ENCODE measurements at regions not wholly inside any gene's neighbourhood (a gene's known extent, or its start where the extent isn't known, plus 50 kb on each side); places are given as distances from the start of the nearest gene placed in this dataset.

DNA sequence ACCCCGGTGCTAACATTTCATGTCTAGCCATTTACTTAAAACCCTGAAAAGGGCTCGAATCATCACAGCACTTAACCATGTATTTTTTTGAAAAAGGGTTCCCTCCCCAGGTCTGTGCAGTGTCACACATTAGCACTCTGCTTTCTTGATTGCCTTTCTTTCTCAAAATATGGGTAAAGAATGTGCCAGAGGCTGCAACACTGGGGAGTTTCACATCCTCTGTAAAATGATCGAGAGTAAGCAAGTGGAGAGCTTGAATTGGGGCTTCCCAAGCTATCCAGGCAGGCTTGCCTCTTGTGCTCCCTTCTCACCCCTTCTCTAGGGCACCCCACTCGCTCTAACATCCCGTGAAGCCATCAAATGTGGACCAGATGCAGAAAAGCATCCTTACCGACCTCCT, 177.0 kb upstream of the CCDC68 start:
- no peak for DNase-seq (ENCODE audit: extremely low spot score)
- ChIA-PET CTCF (no interaction called here), POLR2A (no interaction called here)
- TF ChIP-seq ARNT (IDR thresholded peaks at IDR 0.05) = no peak

DNA sequence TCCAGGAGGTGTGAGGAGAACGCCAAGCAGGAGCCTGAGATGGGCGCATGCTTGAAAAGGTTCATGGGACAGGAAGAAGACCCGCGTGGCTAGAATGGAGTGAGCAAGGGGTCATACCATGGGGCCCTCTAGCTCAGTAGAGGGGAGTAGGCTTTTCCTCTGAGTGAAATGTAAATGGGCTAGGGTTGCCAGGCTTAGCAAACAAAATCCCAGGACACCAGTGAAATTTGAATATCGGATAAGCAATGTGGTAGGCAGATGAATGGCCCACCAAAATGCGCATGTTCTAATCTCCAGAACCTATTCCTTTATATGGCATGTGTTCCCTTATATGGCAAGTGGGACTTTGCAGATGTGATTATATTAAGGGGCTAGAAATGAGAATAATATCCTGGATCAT, 174.1 kb upstream of the CCDC68 start:
- CTCF ChIA-PET = interaction anchor here (0.7 kb wide), 1 partner anchor 1833 kb away, joined by 3 read pairs; no protein-coding TSS in a partner anchor
- TF ChIP-seq ELF4 (IDR thresholded peaks at IDR 0.05) (no peak), PKNOX1 (IDR thresholded peaks at IDR 0.05) (no peak), LEF1 (IDR thresholded peaks at IDR 0.05; ENCODE audit: borderline replicate concordance) (no peak), FOXM1 (IDR thresholded peaks at IDR 0.05; ENCODE audit: borderline replicate concordance) (no peak), FOXA1 (IDR thresholded peaks at IDR 0.05) (no peak)
- POLR2A ChIA-PET = no interaction called here
- DNase-seq (ENCODE audit: extremely low spot score) = no peak

- TF ChIP-seq ELF4 (IDR thresholded peaks at IDR 0.05) (no peak), LEF1 (IDR thresholded peaks at IDR 0.05; ENCODE audit: borderline replicate concordance) (no peak), NFRKB (IDR thresholded peaks at IDR 0.05) (no peak), ZNF384 (IDR thresholded peaks at IDR 0.05) (no peak), FOXK2 (IDR thresholded peaks at IDR 0.05) (no peak), ARNT (IDR thresholded peaks at IDR 0.05) (no peak), SUZ12 (IDR thresholded peaks at IDR 0.05) (no peak)
- ChIA-PET CTCF (no interaction called here), POLR2A (no interaction called here)
- no peak for DNase-seq (ENCODE audit: extremely low spot score)
Measured at GRCh38 chr18:55128437-55128836, 169.2 kb upstream of the CCDC68 start.

- no peak for DNase-seq (ENCODE audit: extremely low spot score)
- CTCF ChIA-PET = no interaction called here
- POLR2A ChIA-PET = no interaction called here
- TF ChIP-seq L3MBTL2 (conservative IDR thresholded peaks at IDR 0.05) (no peak), ZNF384 (IDR thresholded peaks at IDR 0.05) (no peak), SUZ12 (IDR thresholded peaks at IDR 0.05) (no peak), FOXA1 (IDR thresholded peaks at IDR 0.05) (no peak), TARDBP (IDR thresholded peaks at IDR 0.05) (no peak)
Measured at GRCh38 chr18:55124078-55124763, 165.0 kb upstream of the CCDC68 start.

DNA sequence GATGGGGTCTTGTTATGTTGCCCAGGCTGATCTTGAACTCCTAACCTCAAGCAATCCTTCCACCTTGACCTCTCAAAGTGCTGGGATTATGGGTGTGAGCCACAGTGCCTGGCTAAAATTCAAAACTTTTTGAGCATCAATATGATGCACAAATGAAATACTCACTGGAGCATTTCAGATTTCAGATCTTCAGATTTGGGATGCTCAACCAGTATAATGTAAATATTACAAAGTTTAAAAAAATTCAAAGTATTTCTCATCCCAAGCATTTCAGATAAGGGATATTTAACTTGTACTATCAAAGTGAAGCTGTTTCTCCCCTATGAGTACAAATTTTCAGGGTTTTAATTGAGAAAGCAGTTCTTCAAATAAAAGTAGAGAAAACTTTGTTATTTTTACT, 164.1 kb upstream of the CCDC68 start:
- TF ChIP-seq CTBP1 (IDR thresholded peaks at IDR 0.05; ENCODE audit: borderline replicate concordance) = no peak
- no peak for TF ChIP-seq L3MBTL2 (conservative IDR thresholded peaks at IDR 0.05)
- TF ChIP-seq FOXM1 (IDR thresholded peaks at IDR 0.05; ENCODE audit: borderline replicate concordance) = no peak
- no peak for TF ChIP-seq ARNT (IDR thresholded peaks at IDR 0.05)
- no peak for TF ChIP-seq FOXK2 (IDR thresholded peaks at IDR 0.05)
- TF ChIP-seq ZNF384 (IDR thresholded peaks at IDR 0.05) = no peak
- TF ChIP-seq NFRKB (IDR thresholded peaks at IDR 0.05) = no peak
- no peak for TF ChIP-seq BHLHE40 (IDR thresholded peaks at IDR 0.05; ENCODE audit: borderline replicate concordance)
- no peak for TF ChIP-seq FOXA1 (IDR thresholded peaks at IDR 0.05)
- no peak for TF ChIP-seq HDGF (IDR thresholded peaks at IDR 0.05; ENCODE audit: borderline replicate concordance)
- POLR2A ChIA-PET = no interaction called here
- CTCF ChIA-PET = no interaction called here
- DNase-seq (ENCODE audit: extremely low spot score) = no peak

GRCh38 chr18:55121397-55122170, 162.3 kb upstream of the CCDC68 start:
- POLR2A ChIA-PET = no interaction called here
- DNase-seq (ENCODE audit: extremely low spot score) = no peak
- TF ChIP-seq FOXA1 (IDR thresholded peaks at IDR 0.05) (no peak), SUZ12 (IDR thresholded peaks at IDR 0.05) (no peak), BHLHE40 (IDR thresholded peaks at IDR 0.05; ENCODE audit: borderline replicate concordance) (no peak), ELF4 (IDR thresholded peaks at IDR 0.05) (no peak), ZNF384 (IDR thresholded peaks at IDR 0.05) (no peak), TARDBP (IDR thresholded peaks at IDR 0.05) (no peak), PKNOX1 (IDR thresholded peaks at IDR 0.05) (no peak), HDGF (IDR thresholded peaks at IDR 0.05; ENCODE audit: borderline replicate concordance) (no peak), FOXK2 (IDR thresholded peaks at IDR 0.05) (no peak)
- CTCF ChIA-PET = no interaction called here

DNA sequence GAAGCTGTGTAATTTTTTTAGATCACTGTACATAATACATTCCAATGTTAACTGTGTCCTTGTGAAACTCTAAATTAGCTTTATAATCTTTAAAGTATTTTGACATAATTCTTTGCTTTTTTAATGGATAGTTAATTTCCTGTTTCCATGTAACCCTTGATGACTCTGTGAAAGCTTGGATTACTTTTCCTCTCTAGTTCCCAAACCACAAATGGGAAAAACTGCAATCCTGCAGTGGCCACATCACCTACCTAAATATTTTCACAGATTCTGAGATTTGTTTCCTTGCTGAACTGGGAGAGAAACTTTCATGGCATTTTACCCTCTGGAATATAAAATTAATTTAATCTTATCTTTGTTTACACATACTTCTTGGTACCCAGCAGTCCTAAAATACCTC, 161.6 kb upstream of the CCDC68 start:
- no peak for DNase-seq (ENCODE audit: extremely low spot score)
- TF ChIP-seq FOXA1 (IDR thresholded peaks at IDR 0.05) (no peak), ARNT (IDR thresholded peaks at IDR 0.05) (no peak), NFRKB (IDR thresholded peaks at IDR 0.05) (no peak), ELF4 (IDR thresholded peaks at IDR 0.05) (no peak), HDGF (IDR thresholded peaks at IDR 0.05; ENCODE audit: borderline replicate concordance) (no peak), PKNOX1 (IDR thresholded peaks at IDR 0.05) (no peak), FOXM1 (IDR thresholded peaks at IDR 0.05; ENCODE audit: borderline replicate concordance) (no peak), SUZ12 (IDR thresholded peaks at IDR 0.05) (no peak), LEF1 (IDR thresholded peaks at IDR 0.05; ENCODE audit: borderline replicate concordance) (no peak), ZNF384 (IDR thresholded peaks at IDR 0.05) (no peak)
- POLR2A ChIA-PET = no interaction called here
- CTCF ChIA-PET = no interaction called here
